HT1080 (cell line): ENCODE measurements at regions not wholly inside any gene's neighbourhood (a gene's known extent, or its start where the extent isn't known, plus 50 kb on each side); places are given as distances from the start of the nearest gene placed in this dataset.

Experiments
- DNase-seq: peaks from one replicate; pipeline ENCODE4 v3.0.0-alpha.2; 2015; ENCODE audit warnings: low read depth

GRCh38 chr4:175125410-175126068 is 207.4 kb downstream of the ADAM29 start:
- DNase-seq, result no peak

GRCh38 chr4:175127314-175127713 is 209.2 kb downstream of the ADAM29 start:
- peak; percentile 21 for DNase-seq

- no peak for DNase-seq
These were observed 211.6 kb downstream of the ADAM29 start for GRCh38 chr4:175129797-175130196.

- no peak for DNase-seq
These were observed 221.0 kb downstream of the ADAM29 start for GRCh38 chr4:175139205-175139604.

- DNase-seq, result no peak
These were observed 225.0 kb downstream of the ADAM29 start for GRCh38 chr4:175143116-175143515.

GRCh38 chr4:175146799-175147198 is 228.6 kb downstream of the ADAM29 start:
- no peak for DNase-seq

GRCh38 chr4:175147233-175147632 is 229.1 kb downstream of the ADAM29 start:
- DNase-seq, result no peak

- DNase-seq, result no peak
These were observed 247.9 kb downstream of the ADAM29 start for GRCh38 chr4:175166020-175166419.

- DNase-seq, result no peak
These were observed 258.6 kb downstream of the ADAM29 start for GRCh38 chr4:175176710-175177109.

- no peak for DNase-seq
These were observed 272.5 kb downstream of the ADAM29 start for GRCh38 chr4:175190654-175191053.

GRCh38 chr4:175198056-175198455 is 279.9 kb downstream of the ADAM29 start:
- DNase-seq, result no peak

- DNase-seq, result no peak
These were observed 297.1 kb downstream of the ADAM29 start for GRCh38 chr4:175215208-175215607.

GRCh38 chr4:175215657-175216056 is 297.5 kb downstream of the ADAM29 start:
- no peak for DNase-seq

GRCh38 chr4:175229154-175229553 is 311.0 kb downstream of the ADAM29 start:
- no peak for DNase-seq

GRCh38 chr4:175234162-175234561 is 316.0 kb downstream of the ADAM29 start:
- no peak for DNase-seq

- DNase-seq, result no peak
These were observed 320.8 kb downstream of the ADAM29 start for GRCh38 chr4:175238827-175239517.

- DNase-seq, result peak; percentile 11
These were observed 328.8 kb downstream of the ADAM29 start for GRCh38 chr4:175246941-175247340.

- DNase-seq, result no peak
These were observed 334.5 kb downstream of the ADAM29 start for GRCh38 chr4:175252642-175253041.

GRCh38 chr4:175253184-175253902 is 335.2 kb downstream of the ADAM29 start:
- DNase-seq, result no peak

- DNase-seq, result no peak
These were observed 345.4 kb downstream of the ADAM29 start for GRCh38 chr4:175263537-175263936.

GRCh38 chr4:175271010-175271630 is 353.0 kb downstream of the ADAM29 start:
- DNase-seq, result peak; percentile 21
